Neural cell (in vitro differentiated cells): ENCODE measurements at regions not wholly inside any gene's neighbourhood (a gene's known extent, or its start where the extent isn't known, plus 50 kb on each side); places are given as distances from the start of the nearest gene placed in this dataset.

ENCODE experiments used
- CTCF ChIP-seq: fragments of 450-650 bp; IDR thresholded peaks from 2 replicates; pipeline ENCODE4 v1.5.1; 2014; ENCODE audit warnings: antibody characterized with exemption, mild to moderate bottlenecking, moderate library complexity; ENCODE audit not compliant: poor library complexity, severe bottlenecking
- EP300 ChIP-seq: fragments of 450-650 bp; conservative IDR thresholded peaks from 2 replicates; pipeline ENCODE4 v1.6.1; 2014; ENCODE audit warnings: antibody characterized with exemption, mild to moderate bottlenecking, moderate library complexity; ENCODE audit not compliant: poor library complexity, severe bottlenecking
- EZH2 ChIP-seq: fragments of 200-600, 300-800 bp; shearing (Covaris generic), sonication (generic); IDR thresholded peaks from 2 replicates; pipeline ENCODE4 v1.6.1; 2014; ENCODE audit warnings: antibody characterized with exemption, low read length, borderline replicate concordance, mild to moderate bottlenecking; ENCODE audit not compliant: insufficient read depth, poor library complexity, severe bottlenecking
- POLR2AphosphoS5 ChIP-seq: IDR thresholded peaks from 2 replicates; pipeline ENCODE4 v1.6.1; 2012
- RAD21 ChIP-seq: fragments of 450-650 bp; conservative IDR thresholded peaks from 2 replicates; pipeline ENCODE4 v1.6.1; 2014; ENCODE audit warnings: antibody characterized with exemption, mild to moderate bottlenecking, moderate library complexity

- TF ChIP-seq RAD21 = no peak
- no peak for TF ChIP-seq POLR2AphosphoS5
- no peak for TF ChIP-seq EP300
- no peak for TF ChIP-seq CTCF
- no peak for TF ChIP-seq EZH2
These were observed 1269.2 kb downstream of the EFNA5 start for GRCh38 chr5:106401561-106401960.
